DMS153 treated with DMSO at 0.1 percent for 48 hours (cell line): ENCODE measurements at regions not wholly inside any gene's neighbourhood (a gene's known extent, or its start where the extent isn't known, plus 50 kb on each side); places are given as distances from the start of the nearest gene placed in this dataset.
"Not testable (repeated sequence)": the region's sequence is repeated elsewhere in the genome, so short reads cannot be mapped to it uniquely, and the experiment has no call there.

Source experiments
- DNase-seq: peaks from one replicate; lab custom pipeline; 2025; ENCODE audit not compliant: unreplicated experiment; lab: John Stamatoyannopoulos, UW

- no peak for DNase-seq
Observed at GRCh38 chr5:82445726-82446335, 167.7 kb upstream of the RPS23 start.

DNA sequence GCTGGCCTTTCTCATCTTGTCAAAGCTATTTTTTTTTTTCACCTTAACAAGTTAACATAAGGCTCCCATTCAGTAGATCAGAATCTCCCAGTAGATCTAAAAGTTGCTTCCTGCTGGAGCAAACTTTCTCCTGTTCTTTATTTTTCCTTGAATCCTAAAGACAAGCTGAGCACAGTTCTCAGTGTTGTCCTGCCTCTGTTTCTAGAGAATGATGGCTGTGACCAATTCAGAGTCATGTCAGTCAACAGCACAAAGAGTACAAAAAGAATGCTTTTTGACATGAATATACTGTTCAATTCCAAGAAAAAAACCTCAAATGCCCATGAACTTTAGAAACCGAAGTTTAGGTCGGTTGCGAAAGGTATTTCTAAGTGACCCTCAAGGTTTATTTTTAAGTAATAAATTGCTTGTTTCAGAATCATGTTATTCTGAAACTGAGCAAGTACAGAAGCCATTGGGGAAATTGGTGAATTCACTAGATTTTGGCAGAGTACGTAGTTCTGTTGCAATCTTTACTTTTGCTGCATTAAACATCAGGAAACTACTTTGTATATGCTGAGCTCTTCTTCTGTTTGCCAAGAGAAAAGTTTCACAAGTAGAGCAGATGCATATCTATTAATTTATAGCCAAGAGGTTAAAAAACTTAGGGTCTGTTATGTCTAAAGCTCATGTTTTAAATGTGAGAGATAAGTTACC is 161.7 kb upstream of the RPS23 start:
- DNase-seq, result no peak

DNA sequence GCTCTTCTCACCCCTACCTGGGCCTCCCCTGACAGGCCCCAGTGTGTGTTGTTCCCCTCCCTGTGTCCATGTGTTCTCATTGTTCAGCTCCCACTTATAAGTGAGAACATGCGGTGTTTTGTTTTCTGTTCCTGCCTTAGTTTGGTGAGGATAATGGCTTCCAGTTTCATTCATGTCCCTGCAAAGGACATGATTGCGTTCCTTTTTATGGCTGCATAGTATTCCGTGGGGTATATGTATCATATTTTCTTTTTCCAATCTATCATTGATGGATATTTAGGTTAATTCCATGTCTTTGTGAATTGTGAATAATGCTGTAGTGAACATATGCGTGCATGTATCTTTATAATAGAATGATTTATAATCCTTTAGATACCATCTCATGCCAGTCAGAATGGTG is 159.4 kb upstream of the RPS23 start:
- not testable (repeated sequence) for DNase-seq

DNA sequence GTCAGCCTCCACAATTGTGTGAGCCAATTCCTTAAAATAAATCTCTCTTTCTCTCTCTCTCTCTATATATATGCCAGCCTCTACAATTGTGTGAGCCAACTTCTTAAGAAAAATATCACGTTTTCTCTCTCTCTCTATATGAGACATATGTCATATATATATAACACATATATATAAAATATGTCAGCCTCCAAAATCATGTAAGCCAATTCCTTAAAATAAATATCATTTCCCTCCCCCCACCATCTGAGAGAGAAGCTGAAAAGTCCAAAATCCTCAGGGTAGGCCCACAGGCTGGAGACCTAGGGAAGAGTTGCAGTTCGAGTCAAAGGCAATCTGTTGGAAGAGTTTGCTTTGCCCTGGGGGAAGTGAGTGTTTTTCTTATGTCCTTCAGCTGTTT is 158.1 kb upstream of the RPS23 start:
- no peak for DNase-seq

DNA sequence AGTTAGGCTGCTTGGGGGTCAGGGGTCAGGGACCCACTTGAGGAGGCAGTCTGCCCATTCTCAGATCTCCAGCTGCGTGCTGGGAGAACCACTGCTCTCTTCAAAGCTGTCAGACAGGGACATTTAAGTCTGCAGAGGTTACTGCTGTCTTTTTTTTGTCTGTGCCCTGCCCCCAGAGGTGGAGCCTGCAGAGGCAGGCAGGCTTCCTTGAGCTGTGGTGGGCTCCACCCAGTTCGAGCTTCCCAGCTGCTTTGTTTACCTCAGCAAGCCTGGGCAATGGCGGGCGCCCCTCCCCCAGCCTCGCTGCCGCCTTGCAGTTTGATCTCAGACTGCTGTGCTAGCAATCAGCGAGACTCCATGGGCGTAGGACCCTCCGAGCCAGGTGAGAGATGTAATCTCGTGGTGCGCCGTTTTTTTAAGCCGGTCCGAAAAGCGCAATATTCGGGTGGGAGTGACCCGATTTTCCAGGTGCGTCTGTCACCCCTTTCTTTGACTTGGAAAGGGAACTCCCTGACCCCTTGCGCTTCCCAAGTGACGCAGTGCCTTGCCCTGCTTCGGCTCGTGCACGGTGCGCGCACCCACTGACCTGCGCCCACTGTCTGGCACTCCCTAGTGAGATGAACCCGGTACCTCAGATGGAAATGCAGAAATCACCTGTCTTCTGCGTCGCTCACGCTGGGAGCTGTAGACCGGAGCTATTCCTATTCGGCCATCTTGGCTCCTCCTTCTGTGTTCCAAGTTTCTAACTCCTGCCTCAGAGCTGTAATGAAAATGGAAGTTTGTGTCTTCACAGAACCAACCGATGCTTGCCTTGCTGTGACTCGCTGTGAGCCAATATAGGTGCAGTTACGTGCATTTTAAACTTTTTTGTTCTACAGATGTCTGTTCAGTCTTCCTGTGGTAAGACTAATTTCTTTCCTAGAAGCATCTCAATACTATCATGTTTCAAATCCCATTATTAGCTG is 156.8 kb upstream of the RPS23 start:
- not testable (repeated sequence) for DNase-seq

- DNase-seq, result no peak
Observed at GRCh38 chr5:82426464-82427154, 148.5 kb upstream of the RPS23 start.

DNA sequence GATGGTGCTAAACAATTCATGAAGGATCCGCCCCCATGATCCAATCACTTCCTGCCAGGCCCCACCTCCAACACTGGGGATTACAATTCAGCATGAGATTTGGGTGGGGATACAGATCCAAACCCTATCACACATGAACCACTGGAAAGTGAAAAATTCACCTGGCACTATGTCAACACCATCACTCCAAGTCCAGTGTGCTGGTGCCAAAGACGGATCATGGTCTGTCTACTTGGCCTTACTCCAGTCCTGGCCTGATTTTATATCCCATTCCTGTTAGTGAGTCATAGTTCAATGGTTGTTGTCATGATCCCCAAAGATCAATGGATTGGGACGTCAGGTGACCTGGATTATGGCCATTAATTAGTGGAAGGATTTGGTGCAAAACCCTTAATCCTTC is 147.4 kb upstream of the RPS23 start:
- no peak for DNase-seq

GRCh38 chr5:82424211-82424610 is 146.1 kb upstream of the RPS23 start:
- no peak for DNase-seq

- DNase-seq, result no peak
Observed at GRCh38 chr5:82422751-82423181, 144.6 kb upstream of the RPS23 start.

DNA sequence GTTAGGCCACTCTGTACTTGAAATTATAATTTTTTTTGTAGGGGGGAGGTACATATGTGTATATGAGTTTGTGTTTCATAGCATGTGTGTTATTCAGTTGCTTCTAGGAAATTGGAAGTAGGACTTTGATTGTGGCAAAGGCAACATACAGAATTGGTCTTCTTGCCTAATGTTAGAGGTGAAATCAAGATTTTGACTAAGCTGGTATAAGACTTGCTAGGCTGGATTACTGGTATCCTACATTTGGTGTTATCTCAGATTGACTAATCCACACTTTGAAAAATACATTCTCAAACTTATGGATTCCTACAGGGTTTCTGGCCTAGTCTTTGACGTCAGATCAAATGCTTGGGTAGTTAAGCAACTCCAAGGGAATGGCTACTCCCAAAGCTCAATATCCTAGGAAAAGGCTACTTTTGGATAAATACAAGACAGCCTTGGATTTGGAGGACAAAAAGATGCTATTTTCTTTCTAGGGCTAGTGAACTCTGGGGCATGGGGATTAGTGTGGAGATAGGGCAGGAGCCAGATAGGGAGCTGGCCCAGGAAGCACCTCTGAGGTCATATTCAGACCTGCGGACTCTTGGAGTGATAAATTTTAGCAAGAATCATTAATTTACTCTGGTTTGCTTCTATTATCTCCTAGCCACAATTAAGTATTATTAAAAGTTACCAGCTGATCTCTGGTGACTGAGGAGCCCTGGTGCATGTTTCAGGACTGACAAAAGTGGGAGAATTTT is 144.0 kb upstream of the RPS23 start:
- DNase-seq, result no peak

DNA sequence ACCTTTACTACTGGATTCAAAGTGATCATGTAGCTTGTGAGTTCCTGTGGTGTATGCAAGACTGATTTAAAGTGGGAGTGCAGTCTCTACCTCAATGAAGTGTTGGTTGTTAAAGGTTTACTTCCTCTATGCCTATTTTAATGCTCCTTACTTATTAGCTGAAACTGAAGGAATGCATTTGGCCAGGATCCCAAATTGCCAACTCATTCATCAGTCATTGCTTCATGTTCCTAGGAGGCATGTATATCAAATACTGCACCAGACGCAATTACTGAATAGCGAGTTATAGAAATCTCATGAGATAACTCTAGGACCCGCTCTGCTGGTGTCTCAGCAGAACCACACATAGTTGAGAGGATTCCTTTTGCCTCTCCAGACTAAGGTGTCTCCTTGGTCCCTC is 143.0 kb upstream of the RPS23 start:
- DNase-seq, result no peak

DNA sequence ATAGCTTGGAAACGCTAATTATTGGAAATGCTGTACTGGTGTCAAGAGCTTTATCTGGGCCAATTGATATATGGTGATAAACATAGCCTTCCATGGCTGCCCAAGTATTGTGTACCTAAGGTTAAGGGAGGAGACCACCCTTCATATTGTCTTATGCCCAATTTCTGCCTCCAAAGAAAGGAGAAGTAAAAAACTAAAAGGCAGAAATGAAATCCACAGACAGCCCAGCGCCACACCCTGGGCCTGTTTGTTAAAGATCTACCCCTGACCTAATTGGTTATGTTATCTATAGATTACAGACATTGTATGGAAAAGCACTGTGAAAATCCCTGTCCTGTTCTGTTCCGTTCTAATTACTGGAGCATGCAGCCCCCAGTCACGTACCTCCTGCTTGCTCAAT is 142.4 kb upstream of the RPS23 start:
- DNase-seq, result not testable (repeated sequence)

- no peak for DNase-seq
Observed at GRCh38 chr5:82419559-82420332, 141.6 kb upstream of the RPS23 start.

DNA sequence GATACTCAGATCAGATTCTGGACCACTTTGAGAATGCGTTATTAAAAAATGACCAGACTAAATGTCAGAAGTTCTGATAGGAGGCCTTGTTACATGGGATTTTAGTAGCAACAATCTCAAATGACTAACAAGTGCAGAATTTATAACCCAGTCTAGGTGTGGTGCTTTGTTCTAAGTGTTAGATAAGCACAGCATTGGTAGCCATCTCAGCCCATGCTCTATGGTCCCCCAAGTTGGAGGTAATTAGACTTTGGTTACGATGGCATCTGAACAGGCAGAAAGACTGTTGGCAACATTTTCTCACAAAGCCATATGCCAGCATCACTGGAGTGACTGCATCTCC is 140.4 kb upstream of the RPS23 start:
- DNase-seq, result no peak

- DNase-seq, result no peak
Observed at GRCh38 chr5:82417776-82418607, 139.8 kb upstream of the RPS23 start.

DNA sequence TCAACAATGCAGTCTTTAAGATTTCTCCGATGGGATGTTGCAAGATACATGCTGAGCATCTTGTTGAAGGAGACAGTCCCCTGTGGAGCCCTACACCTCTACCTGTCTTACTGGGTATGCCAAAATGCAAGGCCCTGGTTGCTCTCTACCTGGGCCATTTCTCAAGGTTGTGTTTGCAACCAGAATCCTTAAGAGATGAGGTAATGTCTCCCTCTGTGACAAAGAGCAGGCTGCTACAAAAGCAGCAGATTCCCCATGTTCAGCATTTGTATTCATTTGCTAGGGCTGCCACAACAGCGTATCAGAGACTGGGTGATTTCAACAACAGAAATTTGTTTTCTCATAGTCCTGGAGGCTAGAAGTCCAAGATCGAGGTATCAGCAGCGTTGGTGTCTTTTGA is 138.4 kb upstream of the RPS23 start:
- DNase-seq, result no peak

DNA sequence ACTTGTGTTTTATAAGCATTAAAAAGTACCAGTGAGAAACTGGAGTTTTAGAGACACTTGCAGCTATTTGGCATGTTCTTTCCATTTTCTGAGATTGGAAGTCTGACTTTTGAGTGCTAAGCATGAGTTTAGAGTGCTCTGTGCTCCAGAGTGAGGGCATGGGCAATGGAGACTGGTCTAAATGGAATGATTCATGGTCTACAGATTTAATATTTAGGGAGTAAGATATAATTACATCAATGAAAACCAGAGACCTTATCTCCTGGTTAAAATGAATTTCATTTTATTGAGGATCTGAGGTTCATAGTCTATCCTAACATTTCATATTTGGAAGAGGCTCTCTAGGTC is 135.9 kb upstream of the RPS23 start:
- no peak for DNase-seq

- no peak for DNase-seq
Observed at GRCh38 chr5:82413302-82414040, 135.3 kb upstream of the RPS23 start.
